Ishikawa (cell line): ENCODE measurements at regions not wholly inside any gene's neighbourhood (a gene's known extent, or its start where the extent isn't known, plus 50 kb on each side); places are given as distances from the start of the nearest gene placed in this dataset.

Source experiments
- CEBPB ChIP-seq: IDR thresholded peaks from 2 replicates; pipeline ENCODE4 v1.6.1; 2012
- CREB1 ChIP-seq: IDR thresholded peaks from 2 replicates; pipeline ENCODE4 v1.6.1; 2012; ENCODE audit warnings: low read depth
- EGR1 ChIP-seq: IDR thresholded peaks from 2 replicates; pipeline ENCODE4 v1.6.1; 2012
- EP300 ChIP-seq: IDR thresholded peaks from 2 replicates; pipeline ENCODE4 v1.6.1; 2012; ENCODE audit warnings: borderline replicate concordance
- FOXM1 ChIP-seq: IDR thresholded peaks from 2 replicates; pipeline ENCODE4 v1.6.1; 2012; ENCODE audit warnings: low read depth, borderline replicate concordance
- MAX ChIP-seq: IDR thresholded peaks from 2 replicates; pipeline ENCODE4 v1.6.1; 2012
- NFIC ChIP-seq: IDR thresholded peaks from 2 replicates; pipeline ENCODE4 v1.6.1; 2012
- RAD21 ChIP-seq: IDR thresholded peaks from 2 replicates; pipeline ENCODE4 v1.6.1; 2012; ENCODE audit warnings: low read depth
- REST ChIP-seq: IDR thresholded peaks from 2 replicates; pipeline ENCODE4 v1.6.1; 2012; ENCODE audit warnings: low read depth, mild to moderate bottlenecking
- TAF1 ChIP-seq: IDR thresholded peaks from 2 replicates; pipeline ENCODE4 v1.6.1; 2012; ENCODE audit warnings: low read depth, mild to moderate bottlenecking
- TCF12 ChIP-seq: IDR thresholded peaks from 2 replicates; pipeline ENCODE4 v1.6.1; 2012; ENCODE audit warnings: low read depth
- TEAD4 ChIP-seq: IDR thresholded peaks from 2 replicates; pipeline ENCODE4 v1.6.1; 2012
- USF1 ChIP-seq: IDR thresholded peaks from 2 replicates; pipeline ENCODE4 v1.6.1; 2012
- YY1 ChIP-seq: IDR thresholded peaks from 2 replicates; pipeline ENCODE4 v1.6.1; 2012; ENCODE audit warnings: low read depth
- ZBTB7A ChIP-seq: IDR thresholded peaks from 2 replicates; pipeline ENCODE4 v1.6.1; 2012; ENCODE audit warnings: low read depth

GRCh38 chr4:43163101-43163792 is 270.7 kb downstream of the GRXCR1 start:
- TF ChIP-seq CREB1 (no peak), NFIC (no peak), TCF12 (no peak), TEAD4 (no peak), TAF1 (no peak), YY1 (no peak), REST (no peak), ZBTB7A (no peak), EGR1 (no peak), MAX (no peak), USF1 (no peak)

- TF ChIP-seq NFIC (no peak), TAF1 (no peak), YY1 (no peak), ZBTB7A (no peak), RAD21 (no peak), EGR1 (no peak), FOXM1 (no peak), TEAD4 (no peak), CEBPB (no peak), MAX (no peak), CREB1 (no peak), REST (no peak), TCF12 (no peak), USF1 (no peak), EP300 (no peak)
Observed at GRCh38 chr4:43189741-43190140, 297.2 kb downstream of the GRXCR1 start.

GRCh38 chr4:43223820-43224219 is 331.3 kb downstream of the GRXCR1 start:
- TF ChIP-seq TAF1 (no peak), CEBPB (peak; percentile 77)

GRCh38 chr4:43224559-43224958 is 332.0 kb downstream of the GRXCR1 start:
- TF ChIP-seq CEBPB: no peak
- no peak for TF ChIP-seq YY1
- no peak for TF ChIP-seq FOXM1
- no peak for TF ChIP-seq ZBTB7A
- no peak for TF ChIP-seq TCF12
- no peak for TF ChIP-seq REST
- TF ChIP-seq EP300: no peak

GRCh38 chr4:43233321-43233720 is 340.8 kb downstream of the GRXCR1 start:
- TF ChIP-seq TCF12: no peak
- TF ChIP-seq REST: no peak
- TF ChIP-seq YY1: no peak
- no peak for TF ChIP-seq EGR1
- TF ChIP-seq USF1: no peak
- no peak for TF ChIP-seq RAD21
- TF ChIP-seq NFIC: no peak
- no peak for TF ChIP-seq MAX
- no peak for TF ChIP-seq FOXM1
- TF ChIP-seq TAF1: no peak
- TF ChIP-seq ZBTB7A: no peak
- no peak for TF ChIP-seq CEBPB
- TF ChIP-seq CREB1: no peak
